CD4-positive, alpha-beta T cell treated with Interleukin-4 for 4 hours (primary cell): ENCODE measurements at regions not wholly inside any gene's neighbourhood (a gene's known extent, or its start where the extent isn't known, plus 50 kb on each side); places are given as distances from the start of the nearest gene placed in this dataset.

Experiments
- DNase-seq: peaks from one replicate; pipeline ENCODE4 v3.0.0-alpha.2; 2020

GRCh38 chr21:35635261-35635660 lies 425.1 kb downstream of the SETD4 start:
- no peak for DNase-seq

GRCh38 chr21:35633501-35633900 lies 426.8 kb downstream of the SETD4 start:
- DNase-seq: no peak

- no peak for DNase-seq
Observed at GRCh38 chr21:35632711-35633110, 427.6 kb downstream of the SETD4 start.

- no peak for DNase-seq
Observed at GRCh38 chr21:35628316-35628715, 432.0 kb downstream of the SETD4 start.

- DNase-seq: no peak
Observed at GRCh38 chr21:35627462-35627861, 432.9 kb downstream of the SETD4 start.

- no peak for DNase-seq
Observed at GRCh38 chr21:35625576-35625975, 434.8 kb downstream of the SETD4 start.

GRCh38 chr21:35624901-35625300 lies 435.4 kb downstream of the SETD4 start:
- DNase-seq: no peak

- no peak for DNase-seq
Observed at GRCh38 chr21:35622612-35623011, 437.7 kb downstream of the SETD4 start.

GRCh38 chr21:35619184-35619583 lies 441.1 kb downstream of the SETD4 start:
- DNase-seq: no peak

GRCh38 chr21:35617491-35617890 lies 442.8 kb downstream of the SETD4 start:
- no peak for DNase-seq

- no peak for DNase-seq
Observed at GRCh38 chr21:35616090-35616489, 444.2 kb downstream of the SETD4 start.

GRCh38 chr21:35615325-35615724 lies 445.0 kb downstream of the SETD4 start:
- no peak for DNase-seq

GRCh38 chr21:35614396-35614921 lies 445.9 kb downstream of the SETD4 start:
- no peak for DNase-seq

GRCh38 chr21:35611708-35612132 lies 448.6 kb downstream of the SETD4 start:
- no peak for DNase-seq

GRCh38 chr21:35609263-35609662 lies 451.1 kb downstream of the SETD4 start:
- DNase-seq: no peak

- DNase-seq: no peak
Observed at GRCh38 chr21:35607406-35607805, 452.9 kb downstream of the SETD4 start.

- no peak for DNase-seq
Observed at GRCh38 chr21:35606578-35606977, 453.7 kb downstream of the SETD4 start.

- DNase-seq: no peak
Observed at GRCh38 chr21:35606146-35606545, 454.2 kb downstream of the SETD4 start.

- no peak for DNase-seq
Observed at GRCh38 chr21:35603494-35603893, 456.8 kb downstream of the SETD4 start.

- DNase-seq: no peak
Observed at GRCh38 chr21:35602811-35603362, 457.4 kb downstream of the SETD4 start.

- no peak for DNase-seq
Observed at GRCh38 chr21:35601211-35601610, 459.1 kb downstream of the SETD4 start.

- DNase-seq: no peak
Observed at GRCh38 chr21:35599164-35599563, 461.2 kb downstream of the SETD4 start.

GRCh38 chr21:35597750-35598339 lies 462.5 kb downstream of the SETD4 start:
- DNase-seq: no peak

GRCh38 chr21:35594905-35595304 lies 465.4 kb downstream of the SETD4 start:
- no peak for DNase-seq

- DNase-seq: no peak
Observed at GRCh38 chr21:35593000-35593502, 467.3 kb downstream of the SETD4 start.
